Transverse colon (tissue), 4 donors: ENCODE measurements at regions not wholly inside any gene's neighbourhood (a gene's known extent, or its start where the extent isn't known, plus 50 kb on each side); places are given as distances from the start of the nearest gene placed in this dataset.

Source experiments
- DNase-seq: peaks from one replicate; pipeline ENCODE4 v3.0.0-alpha.2; 2019
- H3K27ac ChIP-seq, 4 donors: fragments of 200-600 bp; sonication (generic); 2 replicates each; pipeline ENCODE4 v1.5.1; 2016 to 2018; ENCODE audit warnings: inconsistent platforms in 4 of 4
- H3K27me3 ChIP-seq: fragments of 200-600 bp; sonication (generic); 2 replicates; pipeline ENCODE4 v1.5.1; 2017; ENCODE audit warnings: inconsistent platforms
- H3K36me3 ChIP-seq, 4 donors: fragments of 200-600 bp; sonication (generic); 2 replicates each; pipeline ENCODE4 v1.5.1; 2017 to 2019; ENCODE audit warnings: inconsistent platforms in 4 of 4
- H3K4me1 ChIP-seq, 4 donors: fragments of 200-600 bp; sonication (generic); 2 replicates each; pipeline ENCODE4 v1.5.1; 2017 to 2020; ENCODE audit warnings: inconsistent platforms in 4 of 4
- H3K4me3 ChIP-seq, 4 donors: fragments of 200-600 bp; sonication (generic); 1 replicate in 1 of 4; 2 replicates in 3 of 4; pipeline versions ENCODE4 v1.5.1 to v1.6.1; 2017 to 2019; ENCODE audit warnings: inconsistent platforms in 4 of 4
- H3K9me3 ChIP-seq, 2 donors: fragments of 200-600 bp; sonication (generic); 2 replicates each; pipeline ENCODE4 v1.5.1; 2017 to 2019; ENCODE audit warnings: inconsistent platforms in 2 of 2
- CTCF ChIP-seq, 5 experiments: fragments of 200-600 bp in 3 of 5; fragments of 450-650 bp in 2 of 5; sonication (generic) in 3 of 5; IDR thresholded peaks; 1 replicate in 2 of 5; 2 replicates in 3 of 5; pipeline ENCODE4 v1.5.1; 2016 to 2017; ENCODE audit warnings: antibody characterized with exemption in 5 of 5, inconsistent platforms in 3 of 5, mild to moderate bottlenecking in 2 of 5, moderate library complexity in 1 of 5
- EP300 ChIP-seq: sonication (generic); formaldehyde crosslinking; IDR thresholded peaks from one replicate; pipeline ENCODE4 v1.6.1; 2017; ENCODE audit warnings: antibody characterized with exemption, low read depth
- POLR2A ChIP-seq: fragments of 450-650 bp; IDR thresholded peaks from one replicate; pipeline ENCODE4 v1.6.1; 2016; ENCODE audit warnings: antibody characterized with exemption, mild to moderate bottlenecking, moderate library complexity
- POLR2AphosphoS5 ChIP-seq, 3 donors: sonication (generic); formaldehyde crosslinking; IDR thresholded peaks; one replicate each; pipeline ENCODE4 v1.6.1; 2016; ENCODE audit warnings: antibody characterized with exemption in 3 of 3
- WGBS, 2 donors: methylation state at CpG; one replicate each; pipeline ENCODE4 v1.1.5; 2018; ENCODE audit warnings: low coverage in 1 of 2; 5-methylcytosine and 5-hydroxymethylcytosine counted together
- in situ Hi-C, 4 donors: fragments of 200-750 bp; cut with MboI; loops; one replicate each; pipeline versions ENCODE4 v1.15.0 to v1.15.1; 2017; ENCODE audit warnings: low sequenced_read_pairs in 3 of 4, low pct_ligation_motif_present in 1 of 4, low pct_unique_long_range_greater_than_20kb in 1 of 4
- intact Hi-C: fragments of 100-400 bp; cut with DNase I; formaldehyde crosslinking; loops from one replicate; pipeline ENCODE4 v1.15.1; 2023; ENCODE audit warnings: low total_unique reads

DNA sequence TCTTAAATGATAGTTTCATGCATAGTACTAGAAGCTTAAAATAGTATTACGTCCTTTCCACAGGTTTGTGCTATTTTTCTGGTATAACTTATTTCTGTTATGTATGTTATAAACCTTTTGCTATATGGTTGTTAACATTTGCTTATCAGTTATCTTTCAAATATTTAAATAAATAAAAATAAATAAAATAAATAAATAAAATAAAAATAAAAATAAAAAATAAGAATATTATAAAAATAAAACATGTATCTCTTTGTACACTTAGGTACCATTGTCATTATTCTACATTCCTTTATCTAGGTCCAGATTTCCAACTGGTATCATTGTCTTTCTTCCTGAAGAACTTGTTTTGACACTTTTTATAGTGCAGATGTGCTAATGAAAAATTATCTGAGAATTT, 1310.4 kb upstream of the SLC10A2 start:
- H3K4me1 ChIP-seq: no peaks in the 10 kb centered on the region
- no peaks in the 10 kb centered on the region for H3K27me3 ChIP-seq
- intact Hi-C loops: no loop called here
- no peaks in the 10 kb centered on the region for H3K36me3 ChIP-seq
- in situ Hi-C loops: no loop called here
- DNase-seq: no peak
- no peaks in the 10 kb centered on the region for H3K9me3 ChIP-seq
- TF ChIP-seq CTCF (IDR thresholded peaks at IDR 0.05) (no peak), POLR2AphosphoS5 (IDR thresholded peaks at IDR 0.05) (no peak), POLR2A (no peak), EP300 (no peak)
- no peak overlapping the region for H3K4me3 ChIP-seq
- 86% methylated on average over 1 of the region's 1 CpG for WGBS, 2 donors
- no peak overlapping the region for H3K27ac ChIP-seq

DNA sequence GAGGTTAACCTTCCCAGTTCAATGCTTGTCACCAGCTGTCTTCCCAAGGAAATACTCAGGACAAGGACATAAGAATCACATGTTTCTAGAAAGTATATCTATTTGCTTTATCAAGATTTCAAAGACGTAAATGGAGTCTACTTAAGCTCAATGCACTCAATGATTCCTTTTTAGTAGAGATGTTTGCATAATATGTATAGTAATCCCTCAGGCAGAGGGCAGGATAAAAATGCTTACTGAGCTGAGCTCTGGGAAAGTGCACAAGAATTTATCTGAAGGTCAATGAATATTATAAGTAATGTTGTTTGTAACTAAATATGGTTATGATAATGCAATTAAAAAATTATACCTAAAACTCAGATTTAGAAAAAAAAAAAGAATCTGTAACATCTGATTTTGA, 1309.4 kb upstream of the SLC10A2 start:
- WGBS, 2 donors: 63 to 64% methylated on average over 1 of the region's 1 CpG
- no peak overlapping the region for H3K4me3 ChIP-seq
- H3K27me3 ChIP-seq: no peaks in the 10 kb centered on the region
- H3K4me1 ChIP-seq: no peaks in the 10 kb centered on the region
- DNase-seq: no peak
- intact Hi-C loops (no loop called here), in situ Hi-C loops (no loop called here)
- H3K9me3 ChIP-seq: no peaks in the 10 kb centered on the region
- TF ChIP-seq POLR2AphosphoS5 (IDR thresholded peaks at IDR 0.05): no peak
- no peaks in the 10 kb centered on the region for H3K36me3 ChIP-seq
- H3K27ac ChIP-seq: no peak overlapping the region

DNA sequence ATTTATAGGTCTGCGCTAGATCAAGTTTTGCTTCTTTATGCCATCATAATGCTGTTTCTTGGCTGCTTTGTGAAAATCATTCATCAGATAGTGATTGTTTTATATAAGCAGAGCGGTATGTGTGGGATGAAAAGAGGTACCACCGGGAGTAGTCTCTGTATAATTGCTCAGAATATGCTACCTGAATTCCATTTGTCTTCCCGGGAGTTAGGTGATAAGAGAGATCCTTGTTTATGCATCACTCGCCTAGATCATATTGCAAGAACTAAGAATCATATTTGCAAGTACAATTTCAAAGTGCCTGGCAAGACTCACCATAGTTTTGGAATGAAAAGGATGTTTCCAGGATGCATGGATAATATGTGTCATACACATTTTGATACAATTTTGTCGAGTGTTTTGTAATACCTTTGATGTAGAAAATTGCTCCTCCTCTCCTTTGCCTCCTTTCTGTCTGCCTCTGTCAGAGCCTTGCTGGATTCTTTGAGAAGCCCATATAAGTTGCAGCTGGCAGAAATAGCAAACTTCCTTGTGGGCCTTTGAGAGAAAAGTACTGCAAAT, 1306.0 kb upstream of the SLC10A2 start:
- Histone ChIP-seq H3K4me1 (no peaks in the 10 kb centered on the region), H3K4me3 (no peak overlapping the region), H3K27me3 (no peaks in the 10 kb centered on the region), H3K36me3 (no peaks in the 10 kb centered on the region), H3K27ac (no peak overlapping the region), H3K9me3 (no peaks in the 10 kb centered on the region)
- no peak for TF ChIP-seq POLR2AphosphoS5 (IDR thresholded peaks at IDR 0.05)
- intact Hi-C loops (no loop called here), in situ Hi-C loops (no loop called here)
- WGBS, 2 donors: 52 to 60% methylated on average over 6 of the region's 6 CpGs
- DNase-seq: no peak

GRCh38 chr13:104365430-104365829, 1299.2 kb upstream of the SLC10A2 start:
- Histone ChIP-seq H3K4me3 (no peak overlapping the region), H3K4me1 (no peaks in the 10 kb centered on the region), H3K27me3 (no peaks in the 10 kb centered on the region), H3K36me3 (no peaks in the 10 kb centered on the region), H3K9me3 (no peaks in the 10 kb centered on the region), H3K27ac (no peak overlapping the region)
- no peak for DNase-seq
- TF ChIP-seq POLR2A: no peak
- WGBS, 2 donors: 75 to 80% methylated on average over 2 of the region's 2 CpGs
- in situ Hi-C loops (no loop called here), intact Hi-C loops (no loop called here)

- no peak for DNase-seq
- H3K27ac ChIP-seq: no peak overlapping the region
- TF ChIP-seq EP300: no peak
- no peak for TF ChIP-seq POLR2A
- TF ChIP-seq CTCF (IDR thresholded peaks at IDR 0.05): no peak
- no peak for TF ChIP-seq POLR2AphosphoS5 (IDR thresholded peaks at IDR 0.05)
- no peaks in the 10 kb centered on the region for H3K27me3 ChIP-seq
- H3K4me3 ChIP-seq: no peak overlapping the region
- intact Hi-C loops (no loop called here), in situ Hi-C loops (no loop called here)
- WGBS, 2 donors: 62 to 72% methylated on average over 9 of the region's 9 CpGs
- H3K36me3 ChIP-seq: no peaks in the 10 kb centered on the region
- no peaks in the 10 kb centered on the region for H3K9me3 ChIP-seq
- H3K4me1 ChIP-seq: no peaks in the 10 kb centered on the region
Measured at GRCh38 chr13:104357672-104358354, 1291.6 kb upstream of the SLC10A2 start.
